ENCODE measurements at regions not wholly inside any gene's neighbourhood (a gene's known extent, or its start where the extent isn't known, plus 50 kb on each side); places are given as distances from the start of the nearest gene placed in this dataset.

GRCh38 chr5:112534067-112534583 lies 115.0 kb upstream of the EPB41L4A start:
- no peak for TF ChIP-seq CTCF (IDR thresholded peaks at IDR 0.05)
- no peak for TF ChIP-seq EP300 (IDR thresholded peaks at IDR 0.05)
- TF ChIP-seq POLR2AphosphoS5 (IDR thresholded peaks at IDR 0.05), result no peak

Data from stomach (tissue), 4 donors.